Urinary bladder (tissue), 3 donors: ENCODE measurements at regions not wholly inside any gene's neighbourhood (a gene's known extent, or its start where the extent isn't known, plus 50 kb on each side); places are given as distances from the start of the nearest gene placed in this dataset.

Source experiments
- DNase-seq: peaks from one replicate; pipeline ENCODE4 v3.0.0-alpha.2; 2015; ENCODE audit errors: extremely low spot score
- H3K27ac ChIP-seq: one replicate; pipeline ENCODE4 v1.5.1; 2013; ENCODE audit warnings: low read depth, mild to moderate bottlenecking, moderate library complexity
- H3K36me3 ChIP-seq: one replicate; pipeline ENCODE4 v1.6.1; 2013; ENCODE audit warnings: mild to moderate bottlenecking, moderate library complexity; ENCODE audit not compliant: insufficient read depth
- H3K4me1 ChIP-seq: one replicate; pipeline ENCODE4 v1.6.1; 2013; ENCODE audit warnings: mild to moderate bottlenecking, moderate library complexity; ENCODE audit not compliant: insufficient read depth
- H3K4me3 ChIP-seq: one replicate; pipeline ENCODE4 v1.5.1; 2013; ENCODE audit warnings: low read depth, low read length
- WGBS: extraction: QIAGEN DNeasy Blood & Tissue Kit; methylation state at CpG from one replicate; pipeline ENCODE4 v1.1.7; 2013; 5-methylcytosine and 5-hydroxymethylcytosine counted together
- donor health status: healthy with polysubstance abuse.
- donor health status: healthy.

DNA sequence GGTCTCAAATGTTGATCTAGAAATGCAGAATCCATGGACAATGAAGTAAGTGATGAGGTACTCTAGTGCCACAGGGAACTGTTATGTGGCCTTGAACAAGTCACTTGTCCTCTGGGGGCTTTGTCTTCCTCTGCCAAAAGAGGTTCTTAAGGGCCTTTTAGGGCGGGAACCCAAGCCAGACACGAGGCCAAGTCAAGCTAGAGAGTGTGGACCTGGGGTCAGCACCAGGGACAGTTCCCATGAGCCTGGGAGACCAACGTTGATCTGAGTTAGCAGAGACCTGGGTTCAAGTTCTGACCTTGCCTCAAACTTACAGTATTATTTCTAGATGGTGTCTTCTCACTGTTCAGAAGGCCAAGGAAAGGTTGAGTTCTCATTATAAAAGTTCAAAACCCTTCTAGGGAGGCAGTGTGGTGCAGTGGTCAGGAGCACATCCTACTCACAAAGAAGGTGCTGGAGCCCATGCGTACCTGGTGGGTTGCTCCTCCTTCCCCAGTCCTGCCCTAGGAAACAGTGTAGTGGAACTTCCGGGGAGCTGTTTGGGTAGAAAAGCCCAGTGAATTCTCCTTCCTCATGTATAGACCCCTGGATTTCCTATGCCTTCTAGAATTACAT, 121.5 kb downstream of the CHST1 start:
- H3K4me1 ChIP-seq: no peaks in the 10 kb centered on the region
- H3K27ac ChIP-seq: no peak overlapping the region
- 33% methylated on average over 5 of the region's 5 CpGs for WGBS
- H3K36me3 ChIP-seq: no peaks in the 10 kb centered on the region
- no peak for DNase-seq
- H3K4me3 ChIP-seq: no peak overlapping the region

DNA sequence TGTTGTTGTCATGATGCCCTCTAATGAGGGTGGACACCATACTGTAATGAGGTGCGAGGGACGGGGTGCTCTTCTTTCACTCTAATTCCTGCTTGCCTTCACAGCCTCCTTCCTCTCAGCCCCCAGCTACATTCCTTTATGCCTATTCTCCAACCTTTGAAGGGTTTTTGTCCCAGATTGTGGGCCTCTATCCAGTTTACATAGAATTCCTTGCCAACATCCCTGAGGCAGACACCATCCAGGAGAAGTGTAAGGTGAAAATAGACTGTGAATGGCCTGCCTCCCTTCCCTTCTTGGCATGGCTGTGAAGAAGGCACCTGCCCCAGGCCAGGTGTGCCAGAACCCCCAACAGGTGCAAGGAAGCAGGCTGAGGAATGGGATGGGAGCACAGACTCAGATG, 122.3 kb downstream of the CHST1 start:
- Histone ChIP-seq H3K27ac (no peak overlapping the region), H3K4me1 (no peaks in the 10 kb centered on the region), H3K36me3 (no peaks in the 10 kb centered on the region), H3K4me3 (no peak overlapping the region)
- no peak for DNase-seq
- 90% methylated on average over 2 of the region's 2 CpGs for WGBS

GRCh38 chr11:45541693-45542434, 123.6 kb downstream of the CHST1 start:
- WGBS: 61% methylated on average over 10 of the region's 10 CpGs
- Histone ChIP-seq H3K36me3 (no peaks in the 10 kb centered on the region), H3K4me3 (no peak overlapping the region), H3K4me1 (no peaks in the 10 kb centered on the region), H3K27ac (no peak overlapping the region)
- no peak for DNase-seq

DNA sequence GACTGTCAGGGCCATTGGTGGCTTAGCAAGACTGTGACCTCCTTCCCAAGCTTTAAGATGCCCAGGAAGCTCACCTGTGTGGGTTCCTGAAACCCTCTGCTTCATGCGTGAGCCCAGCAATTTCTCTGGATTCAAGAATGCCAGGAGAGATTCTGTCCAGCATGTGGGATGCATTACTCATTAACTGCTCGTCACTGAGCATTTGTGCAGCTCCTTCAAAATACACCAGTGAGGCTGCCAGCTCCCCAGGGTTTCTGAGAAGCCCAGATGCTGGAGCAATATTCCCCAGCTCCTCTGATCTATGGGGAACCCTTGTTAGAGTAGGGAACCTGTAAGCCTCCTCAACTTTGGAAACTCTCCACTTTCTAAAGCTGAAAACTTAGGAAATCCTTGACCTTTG, 126.5 kb downstream of the CHST1 start:
- H3K36me3 ChIP-seq: no peaks in the 10 kb centered on the region
- no peak overlapping the region for H3K4me3 ChIP-seq
- no peak overlapping the region for H3K27ac ChIP-seq
- no peaks in the 10 kb centered on the region for H3K4me1 ChIP-seq
- WGBS: 44% methylated on average over 2 of the region's 2 CpGs
- no peak for DNase-seq

- no peaks in the 10 kb centered on the region for H3K4me1 ChIP-seq
- no peak overlapping the region for H3K4me3 ChIP-seq
- H3K27ac ChIP-seq: no peak overlapping the region
- no peaks in the 10 kb centered on the region for H3K36me3 ChIP-seq
- 39% methylated on average over 12 of the region's 12 CpGs for WGBS
- DNase-seq: no peak
These were observed 127.1 kb downstream of the CHST1 start for GRCh38 chr11:45538363-45538762.

DNA sequence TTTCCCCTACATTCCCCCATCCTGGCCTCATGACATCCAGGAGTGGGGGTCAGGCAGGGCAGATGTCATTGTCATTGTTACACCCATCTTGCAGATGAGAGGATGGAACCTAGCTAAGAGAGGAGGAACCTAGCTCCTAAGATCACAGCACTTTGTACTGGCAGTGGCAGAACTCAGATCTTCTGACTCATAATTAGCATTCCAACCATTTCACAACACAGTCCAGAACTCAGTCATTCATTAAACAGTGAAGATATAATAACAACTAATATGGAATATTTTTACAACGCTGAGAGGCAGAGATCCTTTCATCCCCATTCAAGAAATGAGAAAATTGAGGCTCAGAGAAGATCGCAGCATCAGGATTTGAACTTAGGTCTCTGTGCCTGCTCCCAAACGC, 127.8 kb downstream of the CHST1 start:
- no peak for DNase-seq
- H3K4me1 ChIP-seq: no peaks in the 10 kb centered on the region
- no peak overlapping the region for H3K4me3 ChIP-seq
- WGBS: 69% methylated on average over 3 of the region's 3 CpGs
- H3K27ac ChIP-seq: no peak overlapping the region
- H3K36me3 ChIP-seq: no peaks in the 10 kb centered on the region

- no peaks in the 10 kb centered on the region for H3K36me3 ChIP-seq
- H3K27ac ChIP-seq: no peak overlapping the region
- 85% methylated on average over 1 of the region's 1 CpG for WGBS
These were observed 130.4 kb downstream of the CHST1 start for GRCh38 chr11:45535033-45535432.

DNA sequence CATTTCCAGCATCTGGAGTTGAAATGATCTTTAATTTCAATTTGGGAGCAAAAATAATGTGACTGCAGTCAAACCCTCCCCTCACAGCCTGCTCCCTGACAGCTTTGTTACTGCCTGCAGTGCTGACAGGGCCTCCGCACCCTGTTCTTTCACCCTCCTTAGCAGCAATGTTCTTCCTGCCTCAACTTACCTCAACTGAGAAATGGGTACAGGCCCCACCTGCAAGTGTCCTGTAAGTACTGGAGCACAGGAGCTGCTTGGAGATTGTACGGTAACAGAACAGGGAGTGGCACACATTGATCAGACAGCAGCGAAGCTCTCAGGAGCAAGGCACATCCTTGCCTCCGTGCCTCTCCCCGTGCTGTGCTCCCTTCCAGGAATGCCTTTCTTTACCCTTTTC, 131.3 kb downstream of the CHST1 start:
- DNase-seq: no peak
- 90% methylated on average over 5 of the region's 5 CpGs for WGBS
- no peak overlapping the region for H3K27ac ChIP-seq
- H3K36me3 ChIP-seq: no peaks in the 10 kb centered on the region
- H3K4me3 ChIP-seq: no peak overlapping the region
- no peaks in the 10 kb centered on the region for H3K4me1 ChIP-seq

More at GRCh38 chr11:45535033-45535432, 130.4 kb downstream of the CHST1 start:
- Histone ChIP-seq H3K4me1 (no peaks in the 10 kb centered on the region), H3K4me3 (no peak overlapping the region)
- DNase-seq: no peak

GRCh38 chr11:45532546-45532945, 132.9 kb downstream of the CHST1 start:
- Histone ChIP-seq H3K36me3 (no peaks in the 10 kb centered on the region), H3K27ac (no peak overlapping the region), H3K4me1 (no peaks in the 10 kb centered on the region), H3K4me3 (no peak overlapping the region)
- no peak for DNase-seq
- WGBS: 53% methylated on average over 2 of the region's 2 CpGs

DNA sequence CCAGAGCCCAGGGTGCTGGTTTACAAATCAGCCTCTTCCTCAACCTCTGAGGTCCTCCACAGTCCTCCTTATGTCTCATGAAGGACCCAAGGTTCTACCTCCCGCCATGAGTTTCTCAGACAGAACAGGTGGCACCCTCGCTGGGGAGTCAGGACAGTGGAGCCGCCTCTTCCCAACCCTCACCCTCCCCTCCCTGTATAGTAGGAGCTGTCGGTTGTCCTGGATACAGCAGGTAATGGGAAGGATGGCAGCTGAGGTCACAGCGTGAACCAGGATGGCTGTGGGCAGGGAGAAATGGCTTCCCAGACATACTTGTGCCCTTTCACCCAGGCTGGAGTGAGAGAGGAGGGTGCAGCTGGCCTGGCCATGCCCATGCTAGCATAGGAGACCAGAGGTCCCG, 134.6 kb downstream of the CHST1 start:
- 85% methylated on average over 6 of the region's 6 CpGs for WGBS
- no peak overlapping the region for H3K27ac ChIP-seq
- no peak for DNase-seq
- H3K36me3 ChIP-seq: no peaks in the 10 kb centered on the region
- H3K4me1 ChIP-seq: no peaks in the 10 kb centered on the region
- H3K4me3 ChIP-seq: no peak overlapping the region

- Histone ChIP-seq H3K4me3 (no peak overlapping the region), H3K27ac (no peak overlapping the region), H3K36me3 (no peaks in the 10 kb centered on the region), H3K4me1 (no peaks in the 10 kb centered on the region)
- WGBS: 88% methylated on average over 2 of the region's 2 CpGs
- no peak for DNase-seq
These were observed 135.3 kb downstream of the CHST1 start for GRCh38 chr11:45530111-45530510.

- DNase-seq: no peak
- Histone ChIP-seq H3K27ac (no peak overlapping the region), H3K4me3 (no peak overlapping the region), H3K36me3 (no peaks in the 10 kb centered on the region), H3K4me1 (no peaks in the 10 kb centered on the region)
- WGBS: 85% methylated on average over 2 of the region's 2 CpGs
These were observed 137.0 kb downstream of the CHST1 start for GRCh38 chr11:45528435-45528834.

DNA sequence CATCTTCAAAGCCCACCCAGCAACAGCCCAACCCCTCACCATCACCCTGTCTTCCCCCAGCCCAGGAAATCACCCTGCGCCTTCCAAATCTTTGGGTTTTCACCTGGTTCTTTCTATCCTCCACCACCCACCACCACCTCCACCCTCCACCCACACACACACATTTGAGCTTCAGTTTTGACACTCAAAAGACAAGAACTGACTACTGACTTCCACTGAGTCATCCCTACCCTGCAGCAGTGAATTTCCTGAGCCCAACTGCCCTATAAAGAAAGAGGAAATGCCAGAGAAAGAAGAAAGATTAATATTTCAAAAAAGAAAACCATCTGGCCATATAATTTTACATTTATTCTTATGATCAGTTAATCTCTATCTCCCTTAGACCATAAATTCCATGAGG, 137.5 kb downstream of the CHST1 start:
- Histone ChIP-seq H3K4me3 (no peak overlapping the region), H3K4me1 (no peaks in the 10 kb centered on the region), H3K36me3 (no peaks in the 10 kb centered on the region), H3K27ac (no peak overlapping the region)
- no peak for DNase-seq
- 92% methylated on average over 1 of the region's 1 CpG for WGBS

DNA sequence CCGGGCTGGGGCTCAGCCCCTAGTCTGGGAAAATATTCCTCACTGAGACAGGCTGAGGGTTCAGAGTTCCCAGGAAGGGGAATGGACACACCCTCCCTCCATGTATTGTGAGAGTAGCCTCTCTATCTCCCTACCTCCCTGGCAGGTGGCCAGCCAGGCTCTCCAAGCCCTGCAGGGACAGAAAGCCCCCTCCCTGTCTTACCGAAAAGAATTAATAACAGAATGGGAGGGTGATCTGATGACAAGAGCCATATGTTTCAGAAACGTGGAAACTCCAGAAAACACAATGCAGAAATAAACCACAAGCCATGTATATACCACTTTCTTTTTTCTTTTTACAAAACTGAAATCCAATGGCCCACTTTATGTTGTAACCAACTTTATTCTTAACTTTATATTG, 140.0 kb downstream of the CHST1 start:
- Histone ChIP-seq H3K4me3 (no peak overlapping the region), H3K4me1 (no peaks in the 10 kb centered on the region), H3K36me3 (no peaks in the 10 kb centered on the region), H3K27ac (no peak overlapping the region)
- WGBS: 36% methylated on average over 3 of the region's 3 CpGs
- peak; percentile 23 for DNase-seq
